Activated naive CD8-positive, alpha-beta T cell (primary cell): ENCODE measurements at regions not wholly inside any gene's neighbourhood (a gene's known extent, or its start where the extent isn't known, plus 50 kb on each side); places are given as distances from the start of the nearest gene placed in this dataset.

ENCODE experiments used
- H3K27ac Mint-ChIP-seq: one replicate; pipeline ENCODE4 v1.8.0; 2021; ENCODE audit warnings: mixed read lengths
- H3K27me3 Mint-ChIP-seq: one replicate; pipeline ENCODE4 v1.8.0; 2021; ENCODE audit warnings: mixed read lengths
- H3K36me3 Mint-ChIP-seq: one replicate; pipeline ENCODE4 v1.8.0; 2021; ENCODE audit warnings: mixed read lengths
- H3K4me1 Mint-ChIP-seq: one replicate; pipeline ENCODE4 v1.8.0; 2021; ENCODE audit warnings: low read depth, mixed read lengths
- H3K4me3 Mint-ChIP-seq: one replicate; pipeline ENCODE4 v1.8.0; 2021; ENCODE audit warnings: mild to moderate bottlenecking, mixed read lengths
- H3K9me3 Mint-ChIP-seq: one replicate; pipeline ENCODE4 v1.8.0; 2021; ENCODE audit warnings: low read depth, mixed read lengths

GRCh38 chrX:43582540-43582913 lies 73.6 kb upstream of the MAOA start:
- H3K27me3 Mint-ChIP-seq, result peaks cover 1% of the 10 kb centered on the region
- no peak overlapping the region for H3K4me3 Mint-ChIP-seq
- no peaks in the 10 kb centered on the region for H3K36me3 Mint-ChIP-seq

GRCh38 chrX:43585922-43586321 lies 70.2 kb upstream of the MAOA start:
- Mint-ChIP-seq H3K9me3 (no peaks in the 10 kb centered on the region), H3K4me1 (no peaks in the 10 kb centered on the region), H3K36me3 (no peaks in the 10 kb centered on the region), H3K27ac (no peak overlapping the region), H3K4me3 (no peak overlapping the region), H3K27me3 (peaks cover 1% of the 10 kb centered on the region)

More at GRCh38 chrX:43582540-43582913, 73.6 kb upstream of the MAOA start:
- Mint-ChIP-seq H3K4me1 (no peaks in the 10 kb centered on the region), H3K27ac (no peak overlapping the region), H3K9me3 (no peaks in the 10 kb centered on the region)

GRCh38 chrX:43586830-43587229 lies 69.3 kb upstream of the MAOA start:
- Mint-ChIP-seq H3K4me1 (no peaks in the 10 kb centered on the region), H3K9me3 (no peaks in the 10 kb centered on the region), H3K27ac (no peak overlapping the region), H3K4me3 (no peak overlapping the region), H3K27me3 (peaks cover 1% of the 10 kb centered on the region), H3K36me3 (no peaks in the 10 kb centered on the region)

GRCh38 chrX:43589735-43590134 lies 66.4 kb upstream of the MAOA start:
- Mint-ChIP-seq H3K9me3 (no peaks in the 10 kb centered on the region), H3K4me3 (no peak overlapping the region), H3K36me3 (no peaks in the 10 kb centered on the region), H3K27me3 (no peaks in the 10 kb centered on the region), H3K27ac (no peak overlapping the region), H3K4me1 (no peaks in the 10 kb centered on the region)

- Mint-ChIP-seq H3K9me3 (no peaks in the 10 kb centered on the region), H3K36me3 (no peaks in the 10 kb centered on the region), H3K27me3 (no peaks in the 10 kb centered on the region), H3K4me1 (no peaks in the 10 kb centered on the region), H3K27ac (no peak overlapping the region), H3K4me3 (no peak overlapping the region)
These were observed 65.9 kb upstream of the MAOA start for GRCh38 chrX:43590150-43590549.

- H3K9me3 Mint-ChIP-seq, result no peaks in the 10 kb centered on the region
These were observed 63.5 kb upstream of the MAOA start for GRCh38 chrX:43592597-43592996.

GRCh38 chrX:43595931-43596330 lies 60.2 kb upstream of the MAOA start:
- H3K36me3 Mint-ChIP-seq, result no peaks in the 10 kb centered on the region
- H3K27ac Mint-ChIP-seq, result no peak overlapping the region
- peaks cover 3% of the 10 kb centered on the region for H3K4me1 Mint-ChIP-seq
- H3K4me3 Mint-ChIP-seq, result no peak overlapping the region
- no peaks in the 10 kb centered on the region for H3K9me3 Mint-ChIP-seq
- H3K27me3 Mint-ChIP-seq, result no peaks in the 10 kb centered on the region

More at GRCh38 chrX:43592597-43592996, 63.5 kb upstream of the MAOA start:
- H3K4me3 Mint-ChIP-seq, result no peak overlapping the region
- no peaks in the 10 kb centered on the region for H3K36me3 Mint-ChIP-seq
- no peak overlapping the region for H3K27ac Mint-ChIP-seq
- H3K27me3 Mint-ChIP-seq, result no peaks in the 10 kb centered on the region
- peaks cover 3% of the 10 kb centered on the region for H3K4me1 Mint-ChIP-seq

GRCh38 chrX:43604753-43605152 lies 51.3 kb upstream of the MAOA start:
- Mint-ChIP-seq H3K4me3 (no peak overlapping the region), H3K27me3 (no peaks in the 10 kb centered on the region), H3K36me3 (no peaks in the 10 kb centered on the region), H3K9me3 (peaks cover 3% of the 10 kb centered on the region), H3K27ac (no peak overlapping the region), H3K4me1 (no peaks in the 10 kb centered on the region)

GRCh38 chrX:43605351-43605750 lies 50.7 kb upstream of the MAOA start:
- Mint-ChIP-seq H3K36me3 (no peaks in the 10 kb centered on the region), H3K9me3 (peaks cover 3% of the 10 kb centered on the region), H3K4me1 (no peaks in the 10 kb centered on the region), H3K27me3 (no peaks in the 10 kb centered on the region), H3K4me3 (no peak overlapping the region), H3K27ac (no peak overlapping the region)
